Uterus (tissue), 2 donors: ENCODE measurements at regions not wholly inside any gene's neighbourhood (a gene's known extent, or its start where the extent isn't known, plus 50 kb on each side); places are given as distances from the start of the nearest gene placed in this dataset.
"Not testable (repeated sequence)": the region's sequence is repeated elsewhere in the genome, so short reads cannot be mapped to it uniquely, and the experiment has no call there.

Source experiments
- POLR2A ChIP-seq, 2 donors: fragments of 450-650 bp; IDR thresholded peaks; one replicate each; pipeline ENCODE4 v1.6.1; 2016; ENCODE audit warnings: antibody characterized with exemption in 2 of 2, mild to moderate bottlenecking in 1 of 2, moderate library complexity in 1 of 2
- TF ChIP-seq, protein P1 (sequence below), 4 experiments: fragments of 200-600 bp in 2 of 4; fragments of 450-650 bp in 2 of 4; sonication (generic) in 2 of 4; IDR thresholded peaks; one replicate each; pipeline ENCODE4 v1.5.1; 2016 to 2019; ENCODE audit warnings: antibody characterized with exemption in 4 of 4, mild to moderate bottlenecking in 2 of 4, moderate library complexity in 1 of 4

DNA sequence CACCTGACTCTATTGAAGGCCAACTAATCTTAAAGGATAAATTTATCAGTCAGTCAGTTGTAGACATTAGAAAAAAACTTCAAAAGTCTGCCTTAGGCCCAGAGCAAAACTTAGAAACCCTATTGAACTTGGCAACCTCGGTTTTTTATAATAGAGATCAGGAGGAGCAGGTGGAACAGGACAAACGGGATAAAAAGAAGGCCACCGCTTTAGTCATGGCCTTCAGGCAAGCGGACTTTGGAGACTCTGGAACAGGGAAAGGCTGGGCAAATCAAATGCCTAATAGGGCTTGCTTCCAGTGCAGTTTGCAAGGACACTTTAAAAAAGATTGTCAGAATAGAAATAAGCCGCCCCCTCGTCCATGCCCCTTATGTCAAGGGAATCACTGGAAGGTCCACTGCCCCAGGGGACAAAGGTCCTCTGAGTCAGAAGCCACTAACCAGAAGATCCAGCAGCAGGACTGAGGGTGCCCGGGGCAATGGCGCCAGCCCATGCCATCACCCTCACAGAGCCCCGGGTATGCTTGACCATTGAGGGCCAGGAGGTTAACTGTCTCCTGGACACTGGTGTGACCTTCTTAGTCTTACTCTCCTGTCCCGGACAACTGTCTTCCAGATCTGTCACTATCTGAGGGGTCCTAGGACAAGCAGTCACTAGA is 98.5 kb downstream of the ZNF467 start:
- TF ChIP-seq, protein P1, sequence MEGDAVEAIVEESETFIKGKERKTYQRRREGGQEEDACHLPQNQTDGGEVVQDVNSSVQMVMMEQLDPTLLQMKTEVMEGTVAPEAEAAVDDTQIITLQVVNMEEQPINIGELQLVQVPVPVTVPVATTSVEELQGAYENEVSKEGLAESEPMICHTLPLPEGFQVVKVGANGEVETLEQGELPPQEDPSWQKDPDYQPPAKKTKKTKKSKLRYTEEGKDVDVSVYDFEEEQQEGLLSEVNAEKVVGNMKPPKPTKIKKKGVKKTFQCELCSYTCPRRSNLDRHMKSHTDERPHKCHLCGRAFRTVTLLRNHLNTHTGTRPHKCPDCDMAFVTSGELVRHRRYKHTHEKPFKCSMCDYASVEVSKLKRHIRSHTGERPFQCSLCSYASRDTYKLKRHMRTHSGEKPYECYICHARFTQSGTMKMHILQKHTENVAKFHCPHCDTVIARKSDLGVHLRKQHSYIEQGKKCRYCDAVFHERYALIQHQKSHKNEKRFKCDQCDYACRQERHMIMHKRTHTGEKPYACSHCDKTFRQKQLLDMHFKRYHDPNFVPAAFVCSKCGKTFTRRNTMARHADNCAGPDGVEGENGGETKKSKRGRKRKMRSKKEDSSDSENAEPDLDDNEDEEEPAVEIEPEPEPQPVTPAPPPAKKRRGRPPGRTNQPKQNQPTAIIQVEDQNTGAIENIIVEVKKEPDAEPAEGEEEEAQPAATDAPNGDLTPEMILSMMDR (IDR thresholded peaks at IDR 0.05), result not testable (repeated sequence)
- not testable (repeated sequence) for TF ChIP-seq POLR2A (IDR thresholded peaks at IDR 0.05)
